ENCODE measurements at regions not wholly inside any gene's neighbourhood (a gene's known extent, or its start where the extent isn't known, plus 50 kb on each side); places are given as distances from the start of the nearest gene placed in this dataset.

GRCh38 chr6:147784371-147784770, 275.9 kb downstream of the SAMD5 start:
- no peak overlapping the region for H3K4me3 ChIP-seq (ENCODE audit: low read depth in 1 of 5, low read length in 5 of 5)
- H3K9ac ChIP-seq (ENCODE audit: low read length in 5 of 5), result no peak overlapping the region
- H3K27ac ChIP-seq (ENCODE audit: low read depth, low read length), result no peak overlapping the region
- H3K27me3 ChIP-seq (ENCODE audit: control insufficient read depth in 5 of 5, insufficient read depth in 4 of 5, low read length in 5 of 5), result no peaks in the 10 kb centered on the region
- H3K9me3 ChIP-seq (ENCODE audit: control insufficient read depth in 5 of 5, low read length in 5 of 5), result no peaks in the 10 kb centered on the region
- no peaks in the 10 kb centered on the region for H3K36me3 ChIP-seq (ENCODE audit: control insufficient read depth in 5 of 5, insufficient read depth in 5 of 5, low read length in 5 of 5)
- no peaks in the 10 kb centered on the region for H3K4me1 ChIP-seq (ENCODE audit: control insufficient read depth in 5 of 5, insufficient read depth in 5 of 5, low read length in 5 of 5)

GRCh38 chr6:147787417-147787816, 278.9 kb downstream of the SAMD5 start:
- Histone ChIP-seq H3K4me3 (ENCODE audit: low read depth in 1 of 5, low read length in 5 of 5) (no peak overlapping the region), H3K9ac (ENCODE audit: low read length in 5 of 5) (no peak overlapping the region), H3K36me3 (ENCODE audit: control insufficient read depth in 5 of 5, insufficient read depth in 5 of 5, low read length in 5 of 5) (no peaks in the 10 kb centered on the region), H3K9me3 (ENCODE audit: control insufficient read depth in 5 of 5, low read length in 5 of 5) (peaks cover 0 to 6% (median 0%) of the 10 kb centered on the region in 5 donors), H3K4me1 (ENCODE audit: control insufficient read depth in 5 of 5, insufficient read depth in 5 of 5, low read length in 5 of 5) (no peaks in the 10 kb centered on the region), H3K27ac (ENCODE audit: low read depth, low read length) (no peak overlapping the region), H3K27me3 (ENCODE audit: control insufficient read depth in 5 of 5, insufficient read depth in 4 of 5, low read length in 5 of 5) (no peaks in the 10 kb centered on the region)

- H3K36me3 ChIP-seq (ENCODE audit: control insufficient read depth in 5 of 5, insufficient read depth in 5 of 5, low read length in 5 of 5), result no peaks in the 10 kb centered on the region
Measured at GRCh38 chr6:147789430-147789947, 281.0 kb downstream of the SAMD5 start.

GRCh38 chr6:147793871-147794643, 285.6 kb downstream of the SAMD5 start:
- no peak overlapping the region for H3K9ac ChIP-seq (ENCODE audit: low read length in 5 of 5)
- H3K27ac ChIP-seq (ENCODE audit: low read depth, low read length), result no peak overlapping the region
- H3K27me3 ChIP-seq (ENCODE audit: control insufficient read depth in 5 of 5, insufficient read depth in 4 of 5, low read length in 5 of 5), result no peaks in the 10 kb centered on the region
- no peaks in the 10 kb centered on the region for H3K4me1 ChIP-seq (ENCODE audit: control insufficient read depth in 5 of 5, insufficient read depth in 5 of 5, low read length in 5 of 5)
- no peak overlapping the region for H3K4me3 ChIP-seq (ENCODE audit: low read depth in 1 of 5, low read length in 5 of 5)
- H3K9me3 ChIP-seq (ENCODE audit: control insufficient read depth in 5 of 5, low read length in 5 of 5), result peaks cover 0 to 6% (median 0%) of the 10 kb centered on the region in 5 donors
- H3K36me3 ChIP-seq (ENCODE audit: control insufficient read depth in 5 of 5, insufficient read depth in 5 of 5, low read length in 5 of 5), result no peaks in the 10 kb centered on the region

More at GRCh38 chr6:147789430-147789947, 281.0 kb downstream of the SAMD5 start:
- peaks cover 0 to 6% (median 0%) of the 10 kb centered on the region in 5 donors for H3K9me3 ChIP-seq (ENCODE audit: control insufficient read depth in 5 of 5, low read length in 5 of 5)
- H3K27me3 ChIP-seq (ENCODE audit: control insufficient read depth in 5 of 5, insufficient read depth in 4 of 5, low read length in 5 of 5), result no peaks in the 10 kb centered on the region
- H3K9ac ChIP-seq (ENCODE audit: low read length in 5 of 5), result no peak overlapping the region
- no peaks in the 10 kb centered on the region for H3K4me1 ChIP-seq (ENCODE audit: control insufficient read depth in 5 of 5, insufficient read depth in 5 of 5, low read length in 5 of 5)
- H3K27ac ChIP-seq (ENCODE audit: low read depth, low read length), result no peak overlapping the region
- no peak overlapping the region for H3K4me3 ChIP-seq (ENCODE audit: low read depth in 1 of 5, low read length in 5 of 5)

- H3K4me3 ChIP-seq (ENCODE audit: low read depth in 1 of 5, low read length in 5 of 5), result no peak overlapping the region
- no peaks in the 10 kb centered on the region for H3K27me3 ChIP-seq (ENCODE audit: control insufficient read depth in 5 of 5, insufficient read depth in 4 of 5, low read length in 5 of 5)
Measured at GRCh38 chr6:147802459-147802858, 294.0 kb downstream of the SAMD5 start.

GRCh38 chr6:147805155-147805554, 296.7 kb downstream of the SAMD5 start:
- Histone ChIP-seq H3K36me3 (ENCODE audit: control insufficient read depth in 5 of 5, insufficient read depth in 5 of 5, low read length in 5 of 5) (no peaks in the 10 kb centered on the region), H3K9me3 (ENCODE audit: control insufficient read depth in 5 of 5, low read length in 5 of 5) (peaks cover 6 to 12% (median 12%) of the 10 kb centered on the region in 5 donors), H3K27ac (ENCODE audit: low read depth, low read length) (no peak overlapping the region), H3K4me1 (ENCODE audit: control insufficient read depth in 5 of 5, insufficient read depth in 5 of 5, low read length in 5 of 5) (no peaks in the 10 kb centered on the region), H3K4me3 (ENCODE audit: low read depth in 1 of 5, low read length in 5 of 5) (no peak overlapping the region), H3K27me3 (ENCODE audit: control insufficient read depth in 5 of 5, insufficient read depth in 4 of 5, low read length in 5 of 5) (no peaks in the 10 kb centered on the region), H3K9ac (ENCODE audit: low read length in 5 of 5) (no peak overlapping the region)

More at GRCh38 chr6:147802459-147802858, 294.0 kb downstream of the SAMD5 start:
- H3K9ac ChIP-seq (ENCODE audit: low read length in 5 of 5), result no peak overlapping the region
- peaks cover 4 to 12% (median 12%) of the 10 kb centered on the region in 5 donors for H3K9me3 ChIP-seq (ENCODE audit: control insufficient read depth in 5 of 5, low read length in 5 of 5)
- no peak overlapping the region for H3K27ac ChIP-seq (ENCODE audit: low read depth, low read length)
- no peaks in the 10 kb centered on the region for H3K4me1 ChIP-seq (ENCODE audit: control insufficient read depth in 5 of 5, insufficient read depth in 5 of 5, low read length in 5 of 5)
- no peaks in the 10 kb centered on the region for H3K36me3 ChIP-seq (ENCODE audit: control insufficient read depth in 5 of 5, insufficient read depth in 5 of 5, low read length in 5 of 5)

GRCh38 chr6:147806697-147807096, 298.2 kb downstream of the SAMD5 start:
- Histone ChIP-seq H3K36me3 (ENCODE audit: control insufficient read depth in 5 of 5, insufficient read depth in 5 of 5, low read length in 5 of 5) (no peaks in the 10 kb centered on the region), H3K9ac (ENCODE audit: low read length in 5 of 5) (no peak overlapping the region), H3K27me3 (ENCODE audit: control insufficient read depth in 5 of 5, insufficient read depth in 4 of 5, low read length in 5 of 5) (no peaks in the 10 kb centered on the region), H3K4me1 (ENCODE audit: control insufficient read depth in 5 of 5, insufficient read depth in 5 of 5, low read length in 5 of 5) (no peaks in the 10 kb centered on the region), H3K4me3 (ENCODE audit: low read depth in 1 of 5, low read length in 5 of 5) (peak overlapping the region in 1 of 5 donors; percentile 1), H3K27ac (ENCODE audit: low read depth, low read length) (no peak overlapping the region), H3K9me3 (ENCODE audit: control insufficient read depth in 5 of 5, low read length in 5 of 5) (peaks cover 6 to 12% (median 12%) of the 10 kb centered on the region in 5 donors)

- peaks cover 6 to 12% (median 12%) of the 10 kb centered on the region in 5 donors for H3K9me3 ChIP-seq (ENCODE audit: control insufficient read depth in 5 of 5, low read length in 5 of 5)
- H3K4me3 ChIP-seq (ENCODE audit: low read depth in 1 of 5, low read length in 5 of 5), result no peak overlapping the region
- no peak overlapping the region for H3K27ac ChIP-seq (ENCODE audit: low read depth, low read length)
- H3K4me1 ChIP-seq (ENCODE audit: control insufficient read depth in 5 of 5, insufficient read depth in 5 of 5, low read length in 5 of 5), result no peaks in the 10 kb centered on the region
- H3K27me3 ChIP-seq (ENCODE audit: control insufficient read depth in 5 of 5, insufficient read depth in 4 of 5, low read length in 5 of 5), result no peaks in the 10 kb centered on the region
- H3K9ac ChIP-seq (ENCODE audit: low read length in 5 of 5), result no peak overlapping the region
- H3K36me3 ChIP-seq (ENCODE audit: control insufficient read depth in 5 of 5, insufficient read depth in 5 of 5, low read length in 5 of 5), result no peaks in the 10 kb centered on the region
Measured at GRCh38 chr6:147808640-147809039, 300.1 kb downstream of the SAMD5 start.

GRCh38 chr6:147811913-147812629, 303.6 kb downstream of the SAMD5 start:
- Histone ChIP-seq H3K27ac (ENCODE audit: low read depth, low read length) (no peak overlapping the region), H3K9ac (ENCODE audit: low read length in 5 of 5) (no peak overlapping the region), H3K4me1 (ENCODE audit: control insufficient read depth in 5 of 5, insufficient read depth in 5 of 5, low read length in 5 of 5) (no peaks in the 10 kb centered on the region), H3K9me3 (ENCODE audit: control insufficient read depth in 5 of 5, low read length in 5 of 5) (peaks cover 0 to 2% (median 0%) of the 10 kb centered on the region in 5 donors), H3K36me3 (ENCODE audit: control insufficient read depth in 5 of 5, insufficient read depth in 5 of 5, low read length in 5 of 5) (no peaks in the 10 kb centered on the region), H3K4me3 (ENCODE audit: low read depth in 1 of 5, low read length in 5 of 5) (no peak overlapping the region), H3K27me3 (ENCODE audit: control insufficient read depth in 5 of 5, insufficient read depth in 4 of 5, low read length in 5 of 5) (no peaks in the 10 kb centered on the region)
